ENCODE measurements at regions not wholly inside any gene's neighbourhood (a gene's known extent, or its start where the extent isn't known, plus 50 kb on each side); places are given as distances from the start of the nearest gene placed in this dataset.

DNA sequence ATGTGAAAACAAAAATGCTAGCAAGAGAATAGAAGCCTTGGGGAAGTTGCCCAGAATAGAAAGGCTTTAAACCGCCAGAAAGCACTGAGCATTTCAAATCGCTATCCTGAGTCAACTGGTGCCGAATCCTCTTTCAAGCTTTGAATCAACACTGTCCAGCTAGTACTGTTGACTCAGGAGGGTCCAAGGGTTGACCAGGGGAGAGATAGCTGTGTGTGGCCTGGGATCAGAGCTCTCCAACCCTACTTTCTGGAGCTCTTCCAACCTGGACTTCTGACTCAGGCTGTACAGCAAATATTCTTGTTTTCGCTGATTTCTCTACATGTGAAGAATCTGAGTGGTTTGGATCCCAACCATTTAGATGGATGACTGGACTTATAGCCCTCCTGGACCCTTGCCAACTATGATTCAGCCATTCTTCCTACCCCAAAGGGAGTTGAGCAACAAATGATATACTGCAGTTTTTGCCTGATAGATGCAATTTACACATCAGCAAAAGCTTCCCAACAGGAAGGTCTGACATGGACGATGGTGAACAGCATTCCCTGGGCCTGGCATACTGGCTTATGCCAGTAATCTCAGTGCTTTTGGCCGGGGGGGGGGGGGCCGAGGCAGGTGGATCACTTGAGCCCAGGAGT is 154.0 kb upstream of the SDK2 start:
- peak; percentile 82 for DNase-seq
- no peak overlapping the region for H2BK15ac ChIP-seq (ENCODE audit: low read depth, poor library complexity, severe bottlenecking)
- no peak overlapping the region for H4K8ac ChIP-seq (ENCODE audit: low read length)
- no peak overlapping the region for H3K4me3 ChIP-seq (ENCODE audit: insufficient read depth in 1 of 2, low read depth in 1 of 2, low read length in 2 of 2)
- H3K14ac ChIP-seq (ENCODE audit: low read length in 2 of 2) = no peak overlapping the region
- H2BK12ac ChIP-seq (ENCODE audit: low read length in 2 of 2) = no peak overlapping the region
- no peak overlapping the region for H3K27ac ChIP-seq (ENCODE audit: low read length, poor library complexity, severe bottlenecking)
- no peak overlapping the region for H3K9ac ChIP-seq (ENCODE audit: low read length)
- no peak overlapping the region for H2BK5ac ChIP-seq (ENCODE audit: low read depth, low read length, poor library complexity, severe bottlenecking)
- H3K36me3 ChIP-seq (ENCODE audit: control insufficient read depth in 1 of 2, insufficient read depth in 2 of 2, low read depth in 1 of 2, low read length in 2 of 2) = no peaks in the 10 kb centered on the region
- H3K18ac ChIP-seq (ENCODE audit: low read depth in 1 of 2, low read length in 2 of 2) = no peak overlapping the region
- 45% methylated on average over 5 of the region's 7 CpGs for WGBS
- H2AFZ ChIP-seq (ENCODE audit: low read depth, low read length) = no peak overlapping the region
- no peak overlapping the region for H2AK5ac ChIP-seq (ENCODE audit: low read length, severe bottlenecking)
- H4K91ac ChIP-seq (ENCODE audit: low read length) = no peak overlapping the region
- H3K4me2 ChIP-seq (ENCODE audit: low read length, poor library complexity, severe bottlenecking) = no peak overlapping the region
- H3K79me1 ChIP-seq (replicated peaks; ENCODE audit: low read length, poor library complexity, severe bottlenecking) = no peaks in the 10 kb centered on the region
- H2BK120ac ChIP-seq (ENCODE audit: low read depth, low read length) = no peak overlapping the region
- no peak overlapping the region for H3K4ac ChIP-seq (ENCODE audit: low read depth in 1 of 2, low read length in 2 of 2)
- H3K4me1 ChIP-seq (ENCODE audit: control insufficient read depth, insufficient read depth, low read depth, low read length) = no peaks in the 10 kb centered on the region
- peaks cover 8% of the 10 kb centered on the region for H3K9me3 ChIP-seq (ENCODE audit: control insufficient read depth, low read length)
- H3K23ac ChIP-seq (ENCODE audit: low read length in 2 of 2) = no peak overlapping the region
- peaks cover 0 to 42% of the 10 kb centered on the region in 2 experiments for H3K27me3 ChIP-seq (ENCODE audit: control insufficient read depth in 1 of 2, insufficient read depth in 1 of 2, low read length in 2 of 2)

DNA sequence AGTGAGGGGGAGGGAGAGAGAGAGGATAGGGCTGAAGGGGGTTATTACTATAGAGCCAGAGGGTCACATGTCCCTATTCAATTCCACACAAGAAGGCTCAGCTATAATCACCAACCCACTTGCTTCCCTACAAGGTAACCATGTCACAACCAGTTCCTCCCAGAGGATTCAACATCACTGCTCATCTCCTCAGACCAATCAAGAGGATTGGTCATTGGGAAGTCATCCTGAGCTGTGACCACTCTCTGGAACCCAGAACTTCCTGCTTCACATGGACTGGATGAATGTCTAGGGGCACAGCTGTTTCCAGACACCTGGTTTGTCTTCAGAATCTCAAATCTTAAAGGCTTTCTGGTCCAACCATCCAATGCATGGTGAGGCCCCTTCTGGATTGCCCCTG is 154.9 kb upstream of the SDK2 start:
- H2BK5ac ChIP-seq (ENCODE audit: low read depth, low read length, poor library complexity, severe bottlenecking) = no peak overlapping the region
- H4K91ac ChIP-seq (ENCODE audit: low read length) = no peak overlapping the region
- no peaks in the 10 kb centered on the region for H3K4me1 ChIP-seq (ENCODE audit: control insufficient read depth, insufficient read depth, low read depth, low read length)
- H3K9me3 ChIP-seq (ENCODE audit: control insufficient read depth, low read length) = peaks cover 8% of the 10 kb centered on the region
- H3K18ac ChIP-seq (ENCODE audit: low read depth in 1 of 2, low read length in 2 of 2) = no peak overlapping the region
- H3K9ac ChIP-seq (ENCODE audit: low read length) = no peak overlapping the region
- no peaks in the 10 kb centered on the region for H3K79me1 ChIP-seq (replicated peaks; ENCODE audit: low read length, poor library complexity, severe bottlenecking)
- no peak overlapping the region for H3K4ac ChIP-seq (ENCODE audit: low read depth in 1 of 2, low read length in 2 of 2)
- H3K23ac ChIP-seq (ENCODE audit: low read length in 2 of 2) = no peak overlapping the region
- no peak for DNase-seq
- no peak overlapping the region for H2AFZ ChIP-seq (ENCODE audit: low read depth, low read length)
- H2BK120ac ChIP-seq (ENCODE audit: low read depth, low read length) = no peak overlapping the region
- no peak overlapping the region for H3K14ac ChIP-seq (ENCODE audit: low read length in 2 of 2)
- no peak overlapping the region for H2BK15ac ChIP-seq (ENCODE audit: low read depth, poor library complexity, severe bottlenecking)
- no peak overlapping the region for H4K8ac ChIP-seq (ENCODE audit: low read length)
- no peak overlapping the region for H3K4me3 ChIP-seq (ENCODE audit: insufficient read depth in 1 of 2, low read depth in 1 of 2, low read length in 2 of 2)
- H3K36me3 ChIP-seq (ENCODE audit: control insufficient read depth in 1 of 2, insufficient read depth in 2 of 2, low read depth in 1 of 2, low read length in 2 of 2) = no peaks in the 10 kb centered on the region
- no peak overlapping the region for H3K27ac ChIP-seq (ENCODE audit: low read length, poor library complexity, severe bottlenecking)
- no peak overlapping the region for H2AK5ac ChIP-seq (ENCODE audit: low read length, severe bottlenecking)
- H2BK12ac ChIP-seq (ENCODE audit: low read length in 2 of 2) = no peak overlapping the region
- H3K27me3 ChIP-seq (ENCODE audit: control insufficient read depth in 1 of 2, insufficient read depth in 1 of 2, low read length in 2 of 2) = peaks cover 0 to 35% of the 10 kb centered on the region in 2 experiments
- H3K4me2 ChIP-seq (ENCODE audit: low read length, poor library complexity, severe bottlenecking) = no peak overlapping the region

DNA sequence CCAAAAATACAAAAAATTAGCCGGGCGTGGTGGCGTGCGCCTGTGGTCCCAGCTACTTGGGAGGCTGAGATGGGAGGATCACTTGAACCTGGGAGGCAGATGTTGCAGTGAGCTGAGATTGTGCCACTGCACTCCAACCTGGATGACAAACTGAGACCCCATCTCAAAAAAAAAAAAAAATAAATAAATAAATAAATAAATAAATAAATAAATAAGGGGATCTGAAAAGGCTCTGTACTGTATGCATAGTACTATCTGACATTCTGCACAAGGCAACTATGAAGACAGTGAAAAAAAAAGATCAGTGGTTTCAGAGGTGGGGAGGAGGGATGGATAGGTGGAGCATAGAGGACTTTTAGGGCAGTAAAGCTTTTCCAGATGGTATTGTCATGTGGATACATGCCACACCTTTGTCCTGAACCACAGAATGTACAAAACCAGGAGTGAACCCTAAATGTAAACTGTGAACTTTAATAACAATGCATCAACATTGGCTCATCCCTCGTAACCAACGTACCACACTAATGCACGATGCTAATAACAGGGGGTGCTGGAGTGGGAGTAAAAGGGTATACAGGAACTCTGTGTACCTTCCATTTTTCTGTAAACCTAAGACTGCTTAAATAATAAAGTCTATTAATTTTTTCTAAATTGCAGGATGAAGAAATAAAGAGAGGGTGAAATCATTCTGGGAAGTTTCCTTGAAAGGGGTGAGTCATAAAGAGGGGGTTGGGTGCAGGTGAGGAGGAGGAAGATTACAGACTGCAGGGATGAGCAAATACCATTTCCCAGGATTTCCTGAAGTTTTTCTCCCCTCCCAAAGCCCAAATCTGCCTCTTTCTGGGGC is 155.8 kb upstream of the SDK2 start:
- WGBS = no CpG with 5 or more reads among the region's 7 CpGs
- Histone ChIP-seq H4K91ac (ENCODE audit: low read length) (no peak overlapping the region), H2BK120ac (ENCODE audit: low read depth, low read length) (no peak overlapping the region), H4K8ac (ENCODE audit: low read length) (no peak overlapping the region), H3K36me3 (ENCODE audit: control insufficient read depth in 1 of 2, insufficient read depth in 2 of 2, low read depth in 1 of 2, low read length in 2 of 2) (no peaks in the 10 kb centered on the region), H2AK5ac (ENCODE audit: low read length, severe bottlenecking) (no peak overlapping the region), H3K27me3 (ENCODE audit: control insufficient read depth in 1 of 2, insufficient read depth in 1 of 2, low read length in 2 of 2) (peaks cover 0 to 31% of the 10 kb centered on the region in 2 experiments), H3K79me1 (replicated peaks; ENCODE audit: low read length, poor library complexity, severe bottlenecking) (no peaks in the 10 kb centered on the region), H2AFZ (ENCODE audit: low read depth, low read length) (no peak overlapping the region), H3K4me3 (ENCODE audit: insufficient read depth in 1 of 2, low read depth in 1 of 2, low read length in 2 of 2) (no peak overlapping the region), H3K4me2 (ENCODE audit: low read length, poor library complexity, severe bottlenecking) (no peak overlapping the region), H3K14ac (ENCODE audit: low read length in 2 of 2) (no peak overlapping the region), H3K9me3 (ENCODE audit: control insufficient read depth, low read length) (peaks cover 8% of the 10 kb centered on the region), H3K23ac (ENCODE audit: low read length in 2 of 2) (no peak overlapping the region), H3K27ac (ENCODE audit: low read length, poor library complexity, severe bottlenecking) (no peak overlapping the region), H3K4ac (ENCODE audit: low read depth in 1 of 2, low read length in 2 of 2) (no peak overlapping the region), H2BK5ac (ENCODE audit: low read depth, low read length, poor library complexity, severe bottlenecking) (no peak overlapping the region), H3K9ac (ENCODE audit: low read length) (no peak overlapping the region), H2BK15ac (ENCODE audit: low read depth, poor library complexity, severe bottlenecking) (no peak overlapping the region), H3K18ac (ENCODE audit: low read depth in 1 of 2, low read length in 2 of 2) (no peak overlapping the region), H2BK12ac (ENCODE audit: low read length in 2 of 2) (no peak overlapping the region), H3K4me1 (ENCODE audit: control insufficient read depth, insufficient read depth, low read depth, low read length) (no peaks in the 10 kb centered on the region)
- no peak for DNase-seq

DNA sequence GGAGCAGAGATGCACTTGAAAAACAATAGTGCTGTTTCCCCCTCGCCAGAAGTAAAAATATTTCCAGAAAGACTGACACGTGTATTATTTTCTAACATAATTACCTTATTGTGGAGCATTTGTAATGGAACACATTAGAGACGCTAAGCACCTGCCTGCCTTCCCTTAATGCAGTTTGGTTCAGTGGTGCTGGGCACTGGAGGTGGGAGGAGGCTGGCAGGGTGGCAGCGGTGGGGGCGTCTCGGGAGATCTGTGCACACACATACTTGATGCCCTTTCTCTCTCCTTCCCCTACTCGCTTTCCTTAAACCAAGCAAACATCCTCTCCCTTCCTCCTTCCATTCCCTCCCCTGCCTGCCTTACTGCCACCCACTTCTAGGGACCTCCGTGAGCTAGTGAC is 156.6 kb upstream of the SDK2 start:
- Histone ChIP-seq H3K9me3 (ENCODE audit: control insufficient read depth, low read length) (peaks cover 13% of the 10 kb centered on the region), H3K23ac (ENCODE audit: low read length in 2 of 2) (no peak overlapping the region), H3K18ac (ENCODE audit: low read depth in 1 of 2, low read length in 2 of 2) (no peak overlapping the region), H3K4me3 (ENCODE audit: insufficient read depth in 1 of 2, low read depth in 1 of 2, low read length in 2 of 2) (no peak overlapping the region), H3K9ac (ENCODE audit: low read length) (no peak overlapping the region), H3K4ac (ENCODE audit: low read depth in 1 of 2, low read length in 2 of 2) (no peak overlapping the region), H2BK120ac (ENCODE audit: low read depth, low read length) (no peak overlapping the region), H3K4me1 (ENCODE audit: control insufficient read depth, insufficient read depth, low read depth, low read length) (no peaks in the 10 kb centered on the region), H4K91ac (ENCODE audit: low read length) (no peak overlapping the region), H3K14ac (ENCODE audit: low read length in 2 of 2) (no peak overlapping the region), H2AFZ (ENCODE audit: low read depth, low read length) (no peak overlapping the region), H3K4me2 (ENCODE audit: low read length, poor library complexity, severe bottlenecking) (no peak overlapping the region), H4K8ac (ENCODE audit: low read length) (no peak overlapping the region), H2BK5ac (ENCODE audit: low read depth, low read length, poor library complexity, severe bottlenecking) (no peak overlapping the region), H3K79me1 (replicated peaks; ENCODE audit: low read length, poor library complexity, severe bottlenecking) (no peaks in the 10 kb centered on the region), H2BK15ac (ENCODE audit: low read depth, poor library complexity, severe bottlenecking) (no peak overlapping the region), H3K27me3 (ENCODE audit: control insufficient read depth in 1 of 2, insufficient read depth in 1 of 2, low read length in 2 of 2) (peaks cover 0 to 34% of the 10 kb centered on the region in 2 experiments), H2AK5ac (ENCODE audit: low read length, severe bottlenecking) (no peak overlapping the region), H2BK12ac (ENCODE audit: low read length in 2 of 2) (no peak overlapping the region), H3K36me3 (ENCODE audit: control insufficient read depth in 1 of 2, insufficient read depth in 2 of 2, low read depth in 1 of 2, low read length in 2 of 2) (no peaks in the 10 kb centered on the region), H3K27ac (ENCODE audit: low read length, poor library complexity, severe bottlenecking) (no peak overlapping the region)
- 90% methylated on average over 8 of the region's 8 CpGs for WGBS
- no peak for DNase-seq

Measured in mesenchymal stem cell (in vitro differentiated cells and primary cell).